SK-N-MC (cell line): ENCODE measurements at regions not wholly inside any gene's neighbourhood (a gene's known extent, or its start where the extent isn't known, plus 50 kb on each side); places are given as distances from the start of the nearest gene placed in this dataset.
"Not testable (repeated sequence)": the region's sequence is repeated elsewhere in the genome, so short reads cannot be mapped to it uniquely, and the experiment has no call there.

Experiments
- DNase-seq: peaks from one replicate; pipeline ENCODE4 v3.0.0-alpha.2; 2011; ENCODE audit warnings: low read depth, low spot score
- H3K27ac ChIP-seq: fragments of 200-600 bp; sonication (generic); 2 replicates; pipeline ENCODE4 v1.5.1; 2016; ENCODE audit warnings: mixed run types
- H3K36me3 ChIP-seq: fragments of 200-600 bp; sonication (generic); 2 replicates; pipeline ENCODE4 v1.6.1; 2017; ENCODE audit warnings: antibody characterized with exemption, low read length, mixed read lengths; ENCODE audit not compliant: insufficient read depth
- H3K4me3 ChIP-seq: fragments of 200-600 bp; sonication (generic); 2 replicates; pipeline ENCODE4 v1.5.1; 2016
- H3K9ac ChIP-seq: fragments of 200-600 bp; sonication (generic); 2 replicates; pipeline ENCODE4 v1.8.0; 2017; ENCODE audit warnings: mixed run types, mixed read lengths; ENCODE audit not compliant: insufficient read length
- H3K9me3 ChIP-seq: fragments of 200-600 bp; sonication (generic); 2 replicates; pipeline ENCODE4 v1.6.1; 2017; ENCODE audit warnings: low read depth, mild to moderate bottlenecking, antibody characterized with exemption, low read length, moderate library complexity, mixed read lengths
- EZH2 ChIP-seq: fragments of 200-600 bp; sonication (generic); IDR thresholded peaks from one replicate; pipeline ENCODE4 v1.6.1; 2017; ENCODE audit warnings: antibody characterized with exemption
- FOXP2 ChIP-seq: optimal IDR thresholded peaks from 2 replicates; pipeline ENCODE3; 2011; ENCODE audit warnings: mild to moderate bottlenecking, moderate library complexity; ENCODE audit not compliant: insufficient read depth; ENCODE audit errors: extremely low read length, control extremely low read depth
- POLR2AphosphoS5 ChIP-seq: IDR thresholded peaks from 2 replicates; pipeline ENCODE4 v1.6.1; 2012; ENCODE audit warnings: mild to moderate bottlenecking, low read depth, low read length, borderline replicate concordance

DNA sequence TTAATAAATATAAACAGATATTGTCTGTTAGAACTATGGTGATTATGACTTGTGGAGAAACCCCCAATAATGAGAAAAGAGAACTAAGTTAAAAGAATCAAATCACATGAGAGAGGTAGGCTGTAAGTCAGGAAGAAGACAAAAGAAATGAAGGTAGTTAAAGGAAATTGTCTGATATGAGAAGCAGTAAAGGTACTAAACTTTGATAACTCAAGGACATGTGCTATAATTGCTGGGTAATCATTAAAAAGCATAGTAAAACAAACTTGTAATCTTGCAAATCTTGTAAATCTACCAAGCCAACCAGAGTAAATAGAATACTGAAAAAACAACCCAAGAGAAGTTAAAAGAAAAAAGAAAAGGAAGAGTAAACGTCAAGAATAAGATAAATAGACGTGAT, 207.0 kb upstream of the CTNND2 start:
- no peak for DNase-seq
- H3K9ac ChIP-seq = no peak overlapping the region
- TF ChIP-seq POLR2AphosphoS5 = no peak
- no peak for TF ChIP-seq EZH2
- TF ChIP-seq FOXP2 = no peak
- H3K9me3 ChIP-seq = no peaks in the 10 kb centered on the region
- H3K27ac ChIP-seq = no peak overlapping the region
- H3K4me3 ChIP-seq = no peak overlapping the region
- H3K36me3 ChIP-seq = no peaks in the 10 kb centered on the region

DNA sequence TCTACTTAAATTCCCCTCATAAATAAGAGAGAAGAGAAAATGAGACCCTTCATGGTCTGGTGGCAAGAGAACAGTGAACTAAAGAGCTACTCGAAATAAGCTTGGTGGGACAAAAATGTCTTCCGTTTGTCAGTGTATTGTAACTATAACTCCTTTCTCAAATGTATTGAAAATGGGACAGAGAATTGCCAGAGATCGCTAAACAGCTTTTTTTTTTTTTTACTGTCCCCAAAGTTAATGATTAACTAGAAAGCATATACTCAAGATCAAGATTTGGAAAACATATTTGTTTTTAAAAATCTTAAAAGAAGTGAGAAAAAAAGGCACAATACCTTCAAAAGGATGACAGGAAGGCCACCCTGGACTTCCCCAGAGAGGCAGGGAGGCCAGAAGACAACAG, 206.4 kb upstream of the CTNND2 start:
- TF ChIP-seq EZH2 (no peak), FOXP2 (no peak), POLR2AphosphoS5 (no peak)
- H3K36me3 ChIP-seq = no peaks in the 10 kb centered on the region
- no peak overlapping the region for H3K9ac ChIP-seq
- no peak for DNase-seq
- H3K9me3 ChIP-seq = no peaks in the 10 kb centered on the region
- no peak overlapping the region for H3K4me3 ChIP-seq
- H3K27ac ChIP-seq = no peak overlapping the region

DNA sequence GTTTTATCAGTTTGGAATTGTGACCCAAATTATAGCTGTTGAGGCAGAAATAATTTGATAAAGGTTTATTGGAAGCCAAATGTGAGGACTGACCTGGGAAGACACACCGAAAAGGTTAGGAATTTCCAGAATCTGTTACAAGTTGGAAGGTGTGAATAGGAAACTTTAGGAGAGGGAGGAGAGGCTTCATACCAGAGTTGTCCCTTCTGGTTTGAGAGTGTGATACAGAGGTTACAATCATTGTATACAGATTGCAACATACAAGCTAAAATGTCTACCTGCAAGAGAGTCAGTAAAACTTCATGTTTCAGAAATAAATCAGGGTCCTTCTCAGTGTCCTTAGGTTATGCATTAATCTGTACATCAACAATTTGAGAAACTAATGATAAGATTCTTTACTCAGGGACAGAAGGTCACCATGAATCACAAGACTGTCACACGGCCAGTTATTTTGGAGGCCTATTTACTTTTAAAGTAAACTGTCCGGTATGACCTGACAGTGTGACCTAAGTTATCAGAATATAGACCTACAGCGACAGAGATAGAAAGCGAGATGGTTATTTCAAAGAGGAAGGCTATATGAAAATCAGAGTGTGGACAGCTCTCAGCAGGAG, 204.9 kb upstream of the CTNND2 start:
- Histone ChIP-seq H3K9ac (no peak overlapping the region), H3K36me3 (no peaks in the 10 kb centered on the region), H3K9me3 (no peaks in the 10 kb centered on the region), H3K4me3 (no peak overlapping the region), H3K27ac (no peak overlapping the region)
- DNase-seq = no peak
- TF ChIP-seq FOXP2 = no peak
- TF ChIP-seq POLR2AphosphoS5 = no peak
- TF ChIP-seq EZH2 = no peak

DNA sequence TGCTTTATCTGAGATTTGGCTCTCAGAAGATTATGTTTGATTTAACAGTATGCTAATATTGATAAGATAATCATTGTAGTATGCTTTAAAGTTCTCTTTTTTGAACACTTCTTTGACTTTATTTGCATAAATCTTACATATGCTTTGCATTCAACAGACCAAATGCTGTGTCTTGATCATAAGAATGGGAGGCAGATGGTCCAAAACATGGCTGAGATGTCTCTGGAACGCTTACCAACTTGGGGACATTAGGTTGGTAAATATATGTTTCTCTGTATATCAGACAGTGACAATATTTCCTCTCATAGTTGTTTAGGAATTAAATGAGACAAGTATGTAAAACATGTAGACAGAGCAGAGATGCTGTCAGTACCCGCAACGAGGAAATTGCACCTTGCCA, 197.9 kb upstream of the CTNND2 start:
- TF ChIP-seq POLR2AphosphoS5 (no peak), EZH2 (no peak), FOXP2 (no peak)
- Histone ChIP-seq H3K36me3 (no peaks in the 10 kb centered on the region), H3K27ac (no peak overlapping the region), H3K9me3 (no peaks in the 10 kb centered on the region), H3K9ac (no peak overlapping the region), H3K4me3 (no peak overlapping the region)
- no peak for DNase-seq

DNA sequence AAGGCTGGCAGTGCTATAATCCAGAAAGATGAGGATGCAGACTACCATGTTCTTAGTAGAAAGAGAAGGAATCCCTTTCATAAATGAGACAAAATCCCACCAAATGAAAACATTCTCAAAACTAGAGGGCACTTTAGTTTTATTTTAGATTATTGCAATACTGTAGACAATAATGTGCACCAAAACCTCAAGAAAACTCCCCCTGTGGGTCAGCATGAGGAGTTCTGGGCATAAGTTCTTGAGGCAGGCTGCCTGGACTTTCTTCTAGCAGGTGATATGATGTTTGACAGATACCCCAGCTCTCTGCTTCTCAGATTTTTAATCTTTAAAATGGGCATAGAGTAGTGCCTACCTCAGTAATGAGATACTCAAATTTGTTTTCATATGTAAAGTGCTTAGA, 196.3 kb upstream of the CTNND2 start:
- Histone ChIP-seq H3K9ac (no peak overlapping the region), H3K4me3 (no peak overlapping the region), H3K9me3 (no peaks in the 10 kb centered on the region), H3K36me3 (no peaks in the 10 kb centered on the region), H3K27ac (no peak overlapping the region)
- TF ChIP-seq POLR2AphosphoS5 (no peak), FOXP2 (no peak), EZH2 (no peak)
- no peak for DNase-seq

DNA sequence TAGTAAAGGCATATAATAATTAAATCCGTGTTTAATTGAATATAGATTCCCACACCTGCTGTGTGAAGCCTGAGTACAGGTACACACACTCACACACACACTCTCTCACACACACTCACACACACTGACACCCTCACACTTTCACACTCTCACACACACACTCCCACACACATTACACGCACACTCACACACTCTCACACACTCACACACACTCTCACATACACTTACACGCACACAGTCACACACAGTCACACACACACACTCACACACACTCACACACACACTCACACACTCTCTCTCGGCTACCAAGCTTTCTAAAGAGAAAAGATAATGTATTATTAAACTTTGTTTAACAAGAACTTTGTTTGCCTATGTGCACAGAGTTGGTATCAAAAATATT, 195.1 kb upstream of the CTNND2 start:
- no peak for DNase-seq
- Histone ChIP-seq H3K36me3 (no peaks in the 10 kb centered on the region), H3K4me3 (no peak overlapping the region), H3K9me3 (no peaks in the 10 kb centered on the region), H3K9ac (no peak overlapping the region), H3K27ac (no peak overlapping the region)
- no peak for TF ChIP-seq FOXP2
- TF ChIP-seq EZH2 = no peak
- TF ChIP-seq POLR2AphosphoS5 = no peak

DNA sequence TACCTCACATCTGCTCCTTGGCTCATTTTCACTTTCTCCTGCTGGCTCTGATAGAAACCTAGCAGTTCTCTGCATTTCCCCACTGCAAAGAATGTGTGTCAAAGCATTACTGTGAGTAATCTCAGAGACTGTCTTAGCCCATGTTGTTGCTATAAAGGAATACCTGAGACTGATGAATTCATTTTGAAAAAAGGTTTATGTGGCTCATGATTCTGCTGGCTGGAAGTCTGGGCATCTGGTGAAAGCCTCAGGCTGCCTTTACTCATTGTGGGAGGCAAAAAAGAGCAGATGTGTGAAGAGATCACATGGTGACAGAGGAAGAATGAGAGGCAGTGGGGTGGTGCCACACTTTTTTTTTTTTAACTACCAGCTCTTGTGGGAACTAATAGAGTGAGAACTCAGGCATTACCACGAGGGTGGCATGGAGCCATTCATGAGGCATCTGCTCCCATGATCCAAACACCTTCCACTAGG, 191.6 kb upstream of the CTNND2 start:
- DNase-seq = no peak
- no peaks in the 10 kb centered on the region for H3K9me3 ChIP-seq
- no peak overlapping the region for H3K4me3 ChIP-seq
- H3K27ac ChIP-seq = no peak overlapping the region
- H3K9ac ChIP-seq = no peak overlapping the region
- H3K36me3 ChIP-seq = no peaks in the 10 kb centered on the region
- TF ChIP-seq EZH2 (no peak), POLR2AphosphoS5 (no peak), FOXP2 (no peak)

DNA sequence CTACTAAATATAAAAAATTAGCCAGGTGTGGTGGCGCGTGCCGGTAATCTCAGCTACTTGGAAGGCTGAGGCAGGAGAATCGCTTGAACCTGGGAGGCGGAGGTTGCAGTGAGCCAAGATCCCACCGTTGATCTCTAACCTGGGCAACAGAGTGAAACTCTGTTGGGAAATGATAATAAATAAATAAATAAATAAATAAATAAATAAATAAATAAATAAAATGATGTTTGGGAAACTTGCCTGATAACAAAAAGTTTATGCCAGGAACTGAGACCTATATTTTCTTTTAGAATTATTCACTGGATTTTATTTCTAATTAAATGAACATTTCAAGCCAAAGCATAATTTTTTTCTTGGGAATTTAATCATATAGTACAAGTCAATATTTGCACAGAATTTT, 189.3 kb upstream of the CTNND2 start:
- no peak overlapping the region for H3K27ac ChIP-seq
- H3K4me3 ChIP-seq = no peak overlapping the region
- no peak overlapping the region for H3K9ac ChIP-seq
- DNase-seq = no peak
- TF ChIP-seq POLR2AphosphoS5 = no peak
- no peak for TF ChIP-seq EZH2
- TF ChIP-seq FOXP2 = no peak
- no peaks in the 10 kb centered on the region for H3K36me3 ChIP-seq
- no peaks in the 10 kb centered on the region for H3K9me3 ChIP-seq

DNA sequence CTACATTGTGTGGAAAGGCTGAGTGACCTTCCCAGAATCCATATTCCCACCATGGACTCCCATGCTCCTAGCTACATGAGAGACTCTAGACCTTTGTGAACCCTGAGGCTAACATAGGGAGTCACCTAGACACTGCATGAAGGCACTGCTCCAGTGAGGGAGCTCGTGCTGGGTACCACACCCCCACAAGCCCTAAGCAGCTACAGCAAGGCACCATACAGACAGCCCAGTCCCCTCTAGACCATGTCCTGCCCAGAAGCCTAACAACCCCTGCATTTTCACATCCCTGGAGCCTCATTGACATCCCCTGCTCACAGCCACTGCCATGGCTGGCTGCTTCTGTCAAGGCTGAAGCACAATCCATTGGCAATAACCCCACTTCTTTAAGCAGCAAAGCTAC, 176.5 kb upstream of the CTNND2 start:
- no peak overlapping the region for H3K4me3 ChIP-seq
- DNase-seq = no peak
- TF ChIP-seq EZH2 (no peak), POLR2AphosphoS5 (no peak), FOXP2 (no peak)
- no peaks in the 10 kb centered on the region for H3K36me3 ChIP-seq
- no peak overlapping the region for H3K27ac ChIP-seq
- H3K9me3 ChIP-seq = no peaks in the 10 kb centered on the region
- H3K9ac ChIP-seq = no peak overlapping the region

DNA sequence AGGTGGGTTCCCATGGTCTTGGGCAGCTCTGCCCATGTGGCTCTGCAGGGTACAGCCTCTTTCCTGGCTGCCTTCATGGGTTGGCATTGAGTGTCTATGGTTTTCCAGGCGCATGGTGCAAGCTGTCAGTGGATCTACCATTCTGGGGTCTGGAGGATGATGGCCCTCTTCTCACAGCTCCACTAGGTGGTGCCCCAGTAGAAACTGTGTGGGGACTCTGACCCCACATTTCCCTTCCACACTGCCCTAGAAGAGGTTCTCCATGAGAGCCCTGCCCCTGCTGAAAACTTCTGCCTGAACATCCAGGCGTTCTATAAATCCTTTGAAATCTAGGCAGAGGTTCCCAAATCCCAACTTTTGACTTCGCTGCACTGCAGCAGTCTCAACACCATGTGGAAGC, 174.0 kb upstream of the CTNND2 start:
- H3K36me3 ChIP-seq, H3K4me3 ChIP-seq, H3K9ac ChIP-seq, H3K27ac ChIP-seq, DNase-seq, H3K9me3 ChIP-seq: not testable (repeated sequence)
